GM21360 (cell line): ENCODE measurements at regions not wholly inside any gene's neighbourhood (a gene's known extent, or its start where the extent isn't known, plus 50 kb on each side); places are given as distances from the start of the nearest gene placed in this dataset.
"Not testable (repeated sequence)": the region's sequence is repeated elsewhere in the genome, so short reads cannot be mapped to it uniquely, and the experiment has no call there.

Source experiments
- ATAC-seq: cut with Tn5 transposase; IDR thresholded peaks from one replicate; pipeline ENCODE4 v1.9.1; 2021; ENCODE audit warnings: mild to moderate bottlenecking, moderate library complexity; ENCODE audit not compliant: unreplicated experiment

GRCh38 chr16:61210076-61210475 is 826.2 kb downstream of the CDH8 start:
- no peak for ATAC-seq

DNA sequence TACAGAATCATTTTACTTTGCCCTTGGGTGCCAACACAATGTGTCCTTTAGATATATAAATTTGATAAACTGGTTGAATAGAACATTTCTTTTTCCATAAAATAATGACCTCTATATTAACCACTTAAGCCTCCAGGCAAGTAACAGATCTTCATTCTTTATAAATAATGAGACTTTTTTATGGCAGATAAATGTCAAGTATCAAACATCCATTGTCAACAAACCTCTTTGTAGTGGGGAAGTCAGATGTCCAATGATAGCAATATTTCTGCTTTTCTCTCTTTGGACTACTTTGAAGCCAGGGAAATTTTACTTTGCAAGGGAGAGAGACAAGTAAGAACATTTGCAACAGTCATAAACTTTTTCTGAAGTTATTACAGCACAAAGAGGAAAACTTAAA is 841.2 kb downstream of the CDH8 start:
- ATAC-seq, result no peak

DNA sequence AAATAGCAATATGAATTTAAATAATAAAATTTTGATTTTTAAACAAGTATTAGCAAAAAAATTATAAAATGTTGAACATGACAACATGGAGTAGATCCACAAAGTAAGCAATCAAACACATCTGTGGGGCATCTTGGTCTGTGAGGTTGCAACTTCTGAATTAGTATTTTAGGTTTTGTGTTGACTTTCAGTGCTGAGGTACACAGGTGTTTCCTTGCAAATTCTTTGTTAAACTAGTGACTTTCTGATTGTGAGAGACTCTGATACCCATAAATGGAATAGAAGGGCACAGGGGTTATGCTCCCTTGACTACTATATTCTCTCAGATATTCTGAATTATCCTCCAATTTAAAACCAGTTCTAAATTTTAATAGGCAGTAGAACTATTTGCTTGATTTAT is 841.7 kb downstream of the CDH8 start:
- ATAC-seq, result no peak

DNA sequence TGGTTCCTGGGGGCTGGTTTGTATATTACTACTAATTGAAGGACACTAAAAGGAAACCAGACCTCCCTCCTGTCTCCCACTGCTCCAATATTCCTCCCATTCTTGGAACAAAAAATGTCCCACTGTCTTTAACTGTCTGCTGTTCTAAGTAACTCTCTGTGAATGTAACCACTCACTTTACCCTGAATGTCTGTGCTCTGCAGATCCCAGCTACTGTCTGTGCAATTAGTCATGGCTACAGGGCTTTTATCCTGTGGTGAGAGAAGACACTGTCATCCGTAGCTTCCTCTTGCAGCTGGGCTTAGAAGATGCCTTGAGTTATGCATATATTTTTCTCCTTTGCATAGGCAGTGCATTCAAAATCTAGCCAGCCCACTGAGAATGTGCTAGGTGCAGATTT is 853.8 kb downstream of the CDH8 start:
- no peak for ATAC-seq

DNA sequence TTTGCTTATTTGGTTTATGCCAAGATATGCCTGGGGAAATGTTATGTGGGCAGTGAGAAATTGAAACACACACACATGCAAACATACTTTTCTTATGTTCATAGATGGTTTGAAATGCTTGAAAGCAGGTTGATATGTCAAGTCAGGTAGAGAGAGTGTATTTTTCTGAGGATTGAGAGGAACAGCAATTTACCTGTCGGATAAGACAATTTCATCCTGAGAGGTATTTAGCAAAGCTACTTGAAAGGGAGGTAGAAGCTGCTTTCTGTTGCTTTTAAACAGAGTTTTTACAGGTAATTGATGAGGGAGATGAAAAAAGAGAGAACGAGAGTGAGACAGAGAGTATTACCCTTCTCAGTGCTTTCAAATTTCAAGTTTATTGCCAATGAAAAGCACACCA is 854.3 kb downstream of the CDH8 start:
- ATAC-seq, result no peak

DNA sequence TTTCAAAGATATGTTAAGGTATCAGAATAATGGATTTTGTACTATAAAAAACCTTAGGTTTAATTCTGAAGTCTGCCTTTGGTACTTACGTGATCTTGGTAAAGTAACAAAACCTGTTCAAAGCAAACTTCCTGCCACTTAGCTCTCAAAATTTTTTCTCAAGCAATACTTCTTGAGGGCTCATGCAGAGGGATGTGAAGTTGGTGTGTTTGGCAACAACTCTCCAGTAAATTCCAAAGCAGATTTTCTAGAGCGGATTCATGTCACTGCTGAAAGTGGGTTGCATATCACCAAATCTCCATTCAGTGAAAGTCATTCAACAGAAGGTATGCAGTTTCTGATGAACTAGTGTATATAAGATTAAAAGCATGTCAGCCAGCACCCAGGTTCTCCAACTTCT is 856.7 kb downstream of the CDH8 start:
- ATAC-seq, result no peak

- no peak for ATAC-seq
Measured at GRCh38 chr16:61165797-61166196, 870.4 kb downstream of the CDH8 start.

- ATAC-seq, result no peak
Measured at GRCh38 chr16:61150351-61150750, 885.9 kb downstream of the CDH8 start.

- no peak for ATAC-seq
Measured at GRCh38 chr16:61149709-61150108, 886.5 kb downstream of the CDH8 start.

DNA sequence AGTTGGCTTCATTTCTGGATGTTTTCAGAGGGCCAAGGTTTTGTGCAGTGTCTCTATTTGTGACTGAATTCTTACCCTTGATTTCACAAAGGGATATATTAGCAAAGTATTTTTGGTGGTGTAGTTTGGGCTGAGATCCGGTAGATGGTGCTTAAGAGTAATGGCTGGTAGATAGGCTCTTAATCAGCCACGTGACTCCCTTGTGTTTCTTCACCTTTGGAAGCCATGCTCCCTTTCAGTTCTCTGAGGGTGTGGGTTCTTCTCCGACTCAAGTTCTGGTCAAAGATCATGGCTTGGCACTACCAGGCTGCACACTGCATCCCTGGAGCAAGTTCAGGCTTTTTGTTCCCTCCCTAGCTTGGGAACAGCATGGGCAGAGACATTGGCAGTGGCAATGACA is 887.3 kb downstream of the CDH8 start:
- ATAC-seq, result no peak

DNA sequence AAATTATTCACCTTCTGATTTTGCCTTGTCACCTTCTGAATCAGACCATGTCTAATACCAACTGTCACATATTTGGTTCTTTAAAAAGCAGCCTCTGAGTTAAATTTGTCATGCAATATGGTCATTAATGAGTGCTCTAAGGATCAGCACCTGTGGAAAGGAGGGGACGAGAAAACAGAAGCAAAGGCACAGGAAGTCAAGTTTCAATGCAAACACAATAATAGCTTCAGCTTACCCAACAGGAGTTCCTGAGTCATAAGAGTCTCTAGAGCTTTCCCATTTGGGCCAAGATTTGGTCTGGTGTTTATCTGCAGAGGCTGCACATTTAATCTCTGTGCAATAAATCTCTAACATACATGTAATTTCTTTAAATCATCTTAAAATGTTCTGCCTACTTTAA is 889.8 kb downstream of the CDH8 start:
- no peak for ATAC-seq

- no peak for ATAC-seq
Measured at GRCh38 chr16:61131447-61131846, 904.8 kb downstream of the CDH8 start.

DNA sequence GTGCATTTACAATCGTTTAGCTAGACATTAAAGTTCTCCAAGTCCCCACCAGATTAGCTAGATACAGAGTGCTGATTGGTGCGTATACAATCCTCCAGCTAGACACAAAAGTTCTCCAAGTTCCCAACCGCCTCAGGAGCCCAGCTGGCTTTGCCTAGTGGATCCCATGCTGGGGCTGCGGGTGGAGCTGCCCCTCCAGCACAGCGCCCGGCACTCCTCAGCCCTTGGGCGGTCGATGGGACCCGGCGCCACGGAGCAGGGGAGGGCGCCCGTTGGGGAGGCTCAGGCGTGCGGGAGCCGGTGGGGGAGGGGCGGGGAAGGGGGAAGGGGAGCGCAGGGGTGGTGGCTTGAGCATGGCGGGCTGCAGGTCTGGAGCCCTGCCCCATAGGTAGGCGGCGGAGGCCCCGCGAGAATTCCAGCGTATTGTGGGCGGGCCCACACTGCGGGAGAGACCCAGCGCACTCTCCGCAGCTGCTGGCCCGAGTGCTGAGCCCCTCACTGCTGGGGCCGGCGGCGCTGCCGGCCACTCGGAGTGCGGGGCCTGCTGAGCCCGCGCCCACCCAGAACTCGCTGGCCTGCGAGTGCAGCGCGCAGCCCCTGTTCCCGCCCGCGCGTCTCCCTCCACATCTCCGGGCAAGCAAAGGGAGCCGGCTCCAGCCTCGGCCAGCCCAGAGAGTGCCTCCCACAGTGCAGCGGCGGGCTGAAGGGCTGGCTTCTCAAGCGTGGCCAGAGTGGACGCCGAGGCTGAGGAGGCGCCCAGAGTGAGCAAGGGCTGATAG is 907.5 kb downstream of the CDH8 start:
- ATAC-seq, result no peak

DNA sequence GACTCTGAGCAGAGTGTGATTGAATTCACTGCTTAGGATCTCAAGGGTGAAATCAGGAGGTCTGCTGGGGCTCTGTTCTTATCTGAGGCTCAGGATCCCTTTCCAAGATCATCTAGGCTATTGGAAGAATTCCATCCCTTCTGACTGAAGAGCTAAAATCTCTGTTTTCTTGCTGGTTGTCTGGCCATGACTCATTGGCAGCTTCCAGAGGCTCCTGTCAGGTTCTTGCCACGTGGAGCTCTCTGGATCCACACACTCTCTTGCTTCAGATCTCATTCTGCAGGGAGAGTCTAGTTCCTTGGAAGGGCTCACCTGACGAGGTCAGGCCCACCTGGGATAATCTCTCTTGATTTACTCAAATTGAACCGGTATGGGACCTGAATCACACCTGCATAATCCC is 930.7 kb downstream of the CDH8 start:
- ATAC-seq, result no peak

DNA sequence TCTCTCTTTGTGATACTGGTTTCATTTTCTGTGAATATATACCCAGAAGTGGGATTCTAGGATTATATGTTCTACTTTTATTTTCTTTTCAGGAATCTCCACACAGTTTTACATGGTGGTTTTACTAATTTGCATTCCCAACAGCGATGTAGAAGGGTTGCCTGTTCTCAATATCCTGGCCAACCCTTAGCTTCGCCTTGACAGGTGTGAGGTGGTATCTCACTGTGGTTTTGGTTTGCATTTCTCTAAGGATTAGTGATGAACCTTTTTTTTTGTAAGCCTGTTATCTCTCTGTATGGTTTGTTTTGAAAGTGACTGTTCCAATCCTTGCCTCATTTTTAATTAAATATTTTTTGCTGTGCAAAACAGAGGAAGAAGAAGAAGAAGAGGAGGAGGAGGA is 937.7 kb downstream of the CDH8 start:
- no peak for ATAC-seq

- not testable (repeated sequence) for ATAC-seq
Measured at GRCh38 chr16:61091300-61091699, 944.9 kb downstream of the CDH8 start.

DNA sequence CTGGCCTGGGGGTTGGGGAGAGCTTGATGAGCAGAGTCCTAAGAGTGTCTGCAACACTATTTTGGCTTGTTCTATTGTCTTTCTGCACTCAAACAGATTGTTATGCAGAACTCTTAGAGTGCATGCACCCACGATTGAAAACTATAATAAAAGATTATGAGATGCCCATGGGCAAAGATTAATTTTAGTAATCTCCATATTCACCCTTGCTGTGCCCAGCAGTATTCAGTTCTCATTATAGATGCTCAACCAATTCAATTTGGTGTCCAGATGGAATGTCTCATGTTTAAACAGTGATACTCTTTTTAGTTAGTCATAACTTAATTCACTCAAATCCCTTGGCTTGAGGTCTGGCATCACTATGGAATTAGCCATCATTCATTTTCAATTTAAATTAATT is 952.5 kb downstream of the CDH8 start:
- no peak for ATAC-seq

DNA sequence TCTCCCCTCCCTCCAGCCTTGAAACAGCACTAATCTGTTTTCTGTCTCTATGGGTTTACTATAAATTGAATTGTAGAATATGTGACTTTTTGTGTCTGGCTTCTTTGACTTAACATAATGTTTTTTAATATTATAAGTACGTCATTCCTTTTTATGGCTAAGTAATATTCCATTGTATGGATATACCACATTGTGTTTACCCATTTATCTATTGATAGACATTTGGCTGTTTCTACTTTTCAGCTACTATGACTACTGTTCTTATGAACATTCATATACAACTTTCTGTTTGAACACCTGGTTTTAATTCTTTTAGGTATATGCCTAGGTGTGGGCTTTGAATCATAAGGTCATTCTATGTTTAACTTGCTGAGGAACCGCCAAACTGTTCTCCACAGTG is 961.9 kb downstream of the CDH8 start:
- ATAC-seq, result no peak

DNA sequence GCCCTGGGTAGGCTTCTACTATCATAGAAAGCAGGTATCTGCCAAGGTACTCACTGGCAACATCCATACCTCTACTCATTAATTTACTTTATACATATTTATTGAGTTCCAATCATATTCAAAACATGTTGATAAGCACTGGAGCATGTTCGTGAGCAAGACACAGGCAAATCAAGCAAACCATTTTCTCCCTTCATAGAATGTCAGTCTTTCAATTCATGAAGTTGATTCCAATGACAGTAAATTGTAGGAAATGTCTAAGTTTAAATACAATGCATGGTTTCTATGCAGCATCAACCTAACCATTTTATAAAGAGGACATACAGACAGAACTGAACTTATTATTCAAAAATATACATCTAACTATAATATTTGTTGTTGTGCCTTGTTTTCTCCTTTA is 978.6 kb downstream of the CDH8 start:
- ATAC-seq, result no peak

- no peak for ATAC-seq
Measured at GRCh38 chr16:61050547-61050946, 985.7 kb downstream of the CDH8 start.

GRCh38 chr16:61045931-61046330 is 990.3 kb downstream of the CDH8 start:
- no peak for ATAC-seq

GRCh38 chr16:61042737-61043136 is 993.5 kb downstream of the CDH8 start:
- ATAC-seq, result no peak

GRCh38 chr16:61030616-61031015 is 1005.6 kb downstream of the CDH8 start:
- no peak for ATAC-seq
